Endothelial cell of umbilical vein (primary cell): ENCODE measurements at regions not wholly inside any gene's neighbourhood (a gene's known extent, or its start where the extent isn't known, plus 50 kb on each side); places are given as distances from the start of the nearest gene placed in this dataset.

ENCODE experiments used
- EZH2 ChIP-seq: IDR thresholded peaks from 2 replicates; pipeline ENCODE4 v1.6.1; 2012; ENCODE audit warnings: borderline replicate concordance, low read depth, mild to moderate bottlenecking, moderate library complexity, low read length, inconsistent platforms; ENCODE audit not compliant: severe bottlenecking
- FOS ChIP-seq: IDR thresholded peaks from 2 replicates; pipeline ENCODE4 v1.6.1; 2011; ENCODE audit warnings: mild to moderate bottlenecking, low read length, moderate library complexity, borderline replicate concordance; ENCODE audit not compliant: insufficient read depth
- POLR2A ChIP-seq: IDR thresholded peaks from 2 replicates; pipeline ENCODE4 v1.6.1; 2012; ENCODE audit warnings: low read depth, mild to moderate bottlenecking, control low read depth, low read length
- POLR2AphosphoS5 ChIP-seq: IDR thresholded peaks from 2 replicates; pipeline ENCODE4 v1.6.1; 2012; ENCODE audit warnings: low read depth, mild to moderate bottlenecking, control low read depth, low read length, moderate library complexity; ENCODE audit not compliant: insufficient read depth
- TF ChIP-seq, protein P1 (sequence below), 2 donors: IDR thresholded peaks; 1 replicate in 1 of 2; 2 replicates in 1 of 2; pipeline ENCODE4 v1.5.1; 2011; ENCODE audit warnings: low read length in 2 of 2, mild to moderate bottlenecking in 2 of 2, moderate library complexity in 2 of 2, control low read depth in 1 of 2, inconsistent platforms in 1 of 2, low read depth in 1 of 2; ENCODE audit not compliant: insufficient read depth in 1 of 2; ENCODE audit errors: extremely low read depth in 1 of 2

DNA sequence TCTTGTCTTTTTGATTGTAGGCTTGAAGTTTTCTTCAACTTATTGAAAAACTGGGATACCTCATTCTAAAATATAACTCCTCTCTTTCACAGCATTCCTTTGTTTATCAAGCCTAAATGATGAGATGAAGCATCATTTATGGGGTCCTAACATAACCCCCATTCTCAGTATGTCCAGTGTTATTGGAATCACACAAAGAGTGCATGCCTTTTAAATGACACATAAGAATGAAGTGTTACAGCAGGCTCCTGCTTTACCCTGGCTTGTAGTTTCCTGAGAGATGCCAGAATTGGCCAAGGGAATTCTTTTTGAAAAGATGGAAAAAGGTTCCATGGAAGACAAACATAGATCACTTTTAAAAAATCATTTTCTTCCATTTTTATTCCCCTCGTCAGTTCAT lies 502.4 kb downstream of the BCKDHB start:
- TF ChIP-seq, protein P1, sequence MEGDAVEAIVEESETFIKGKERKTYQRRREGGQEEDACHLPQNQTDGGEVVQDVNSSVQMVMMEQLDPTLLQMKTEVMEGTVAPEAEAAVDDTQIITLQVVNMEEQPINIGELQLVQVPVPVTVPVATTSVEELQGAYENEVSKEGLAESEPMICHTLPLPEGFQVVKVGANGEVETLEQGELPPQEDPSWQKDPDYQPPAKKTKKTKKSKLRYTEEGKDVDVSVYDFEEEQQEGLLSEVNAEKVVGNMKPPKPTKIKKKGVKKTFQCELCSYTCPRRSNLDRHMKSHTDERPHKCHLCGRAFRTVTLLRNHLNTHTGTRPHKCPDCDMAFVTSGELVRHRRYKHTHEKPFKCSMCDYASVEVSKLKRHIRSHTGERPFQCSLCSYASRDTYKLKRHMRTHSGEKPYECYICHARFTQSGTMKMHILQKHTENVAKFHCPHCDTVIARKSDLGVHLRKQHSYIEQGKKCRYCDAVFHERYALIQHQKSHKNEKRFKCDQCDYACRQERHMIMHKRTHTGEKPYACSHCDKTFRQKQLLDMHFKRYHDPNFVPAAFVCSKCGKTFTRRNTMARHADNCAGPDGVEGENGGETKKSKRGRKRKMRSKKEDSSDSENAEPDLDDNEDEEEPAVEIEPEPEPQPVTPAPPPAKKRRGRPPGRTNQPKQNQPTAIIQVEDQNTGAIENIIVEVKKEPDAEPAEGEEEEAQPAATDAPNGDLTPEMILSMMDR (IDR thresholded peaks at IDR 0.05; ENCODE audit: extremely low read depth in 1 of 2, insufficient read depth in 1 of 2, low read depth in 1 of 2, low read length in 2 of 2), result no peak
- TF ChIP-seq EZH2 (no peak), POLR2A (no peak), FOS (no peak), POLR2AphosphoS5 (no peak)
